Islet of Langerhans (tissue), 1 donor: ENCODE measurements at regions not wholly inside any gene's neighbourhood (a gene's known extent, or its start where the extent isn't known, plus 50 kb on each side); places are given as distances from the start of the nearest gene placed in this dataset.

Source experiments
- FAIRE-seq: peaks from one replicate; lab custom pipeline; 2011; peaks lifted over from hg19 to GRCh38; lab: Jason Lieb, UNC

DNA sequence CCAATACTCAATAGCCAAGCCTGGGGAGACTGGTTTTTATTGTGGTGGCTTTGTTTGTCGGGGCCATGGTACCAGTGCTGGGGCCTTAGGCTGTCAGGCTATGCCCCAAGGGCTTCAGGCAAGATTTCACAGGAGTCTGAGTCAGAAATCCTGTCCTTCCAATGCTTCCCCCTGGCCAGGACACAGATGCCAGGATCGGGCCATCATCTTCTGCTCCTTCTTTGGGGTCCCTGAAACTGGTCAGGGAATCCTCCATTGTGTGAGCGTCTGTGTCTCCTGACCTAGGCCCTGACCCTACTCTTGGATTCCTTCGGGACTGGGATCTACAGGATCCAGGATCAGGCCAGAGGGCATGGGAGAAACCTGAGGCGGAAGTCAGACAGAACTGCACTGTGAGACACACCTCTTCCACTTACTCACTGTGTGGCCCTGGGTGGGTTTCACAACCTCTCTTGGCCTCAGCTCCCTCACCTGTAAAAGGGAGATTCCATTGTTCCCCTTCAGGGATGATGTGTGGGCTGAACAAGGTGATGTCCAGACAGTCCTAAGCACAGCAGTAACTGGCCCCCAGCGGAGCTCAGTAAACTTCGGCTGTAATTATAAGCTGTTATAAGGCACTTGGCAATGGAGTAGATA lies 292.7 kb downstream of the UACA start:
- FAIRE-seq = no peak

- FAIRE-seq = no peak
Measured at GRCh38 chr15:70469651-70470555, 293.5 kb downstream of the UACA start.

- FAIRE-seq = no peak
Measured at GRCh38 chr15:70469182-70469581, 294.2 kb downstream of the UACA start.

DNA sequence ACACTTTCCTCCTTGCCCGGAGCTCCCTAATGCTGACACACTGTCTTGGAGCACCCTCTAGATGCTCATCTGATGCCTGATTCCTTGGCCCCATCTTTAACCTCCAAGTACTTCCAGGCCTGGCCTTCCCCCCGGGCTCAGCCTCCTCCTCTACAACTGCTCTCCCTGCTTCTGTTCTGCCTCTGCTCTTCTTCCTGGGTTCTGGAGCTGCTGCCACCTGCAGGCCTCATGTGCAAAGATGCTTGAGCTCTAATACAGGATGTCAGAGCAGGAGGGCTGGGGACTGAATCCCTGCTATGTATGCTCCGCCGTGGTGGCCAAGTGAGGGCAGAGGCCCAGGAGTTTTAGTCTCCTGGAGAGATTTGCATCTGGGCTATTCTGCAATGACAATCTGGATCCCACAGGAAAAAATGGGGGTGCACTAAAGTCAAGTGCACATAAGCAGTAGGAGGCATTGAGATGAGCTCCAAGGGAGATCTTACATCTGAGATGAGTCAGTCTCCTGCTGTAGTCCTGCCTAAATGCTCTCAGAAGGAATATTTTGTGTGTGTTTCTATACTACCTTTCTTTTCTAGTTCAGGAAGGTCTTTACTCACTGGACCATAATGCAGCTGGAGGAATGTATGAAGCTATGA lies 296.3 kb downstream of the UACA start:
- FAIRE-seq = no peak

GRCh38 chr15:70466305-70466704 lies 297.1 kb downstream of the UACA start:
- no peak for FAIRE-seq

DNA sequence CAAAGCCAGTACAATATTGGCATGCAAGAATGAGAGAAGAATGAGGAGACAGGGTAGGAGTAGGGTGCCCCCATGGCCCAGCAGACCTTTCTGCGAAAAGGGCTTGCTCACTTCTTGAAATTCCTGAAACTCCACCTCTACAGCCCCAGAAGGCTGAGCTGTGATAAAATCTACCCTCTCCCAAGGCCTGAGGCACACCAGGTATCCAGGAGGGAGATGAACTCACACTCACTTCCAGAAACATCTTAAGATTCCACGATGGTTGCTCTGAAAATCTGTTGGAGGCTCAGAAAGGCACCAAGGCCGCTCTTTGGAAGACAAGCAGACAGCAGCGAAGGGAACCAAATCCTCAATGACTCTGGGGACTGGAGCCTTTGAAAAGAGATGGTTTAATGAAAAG lies 297.5 kb downstream of the UACA start:
- no peak for FAIRE-seq

- FAIRE-seq = no peak
Measured at GRCh38 chr15:70463453-70463834, 299.9 kb downstream of the UACA start.

GRCh38 chr15:70461992-70462391 lies 301.4 kb downstream of the UACA start:
- FAIRE-seq = no peak

GRCh38 chr15:70461017-70461416 lies 302.3 kb downstream of the UACA start:
- FAIRE-seq = no peak

GRCh38 chr15:70459312-70459711 lies 304.0 kb downstream of the UACA start:
- FAIRE-seq = no peak

DNA sequence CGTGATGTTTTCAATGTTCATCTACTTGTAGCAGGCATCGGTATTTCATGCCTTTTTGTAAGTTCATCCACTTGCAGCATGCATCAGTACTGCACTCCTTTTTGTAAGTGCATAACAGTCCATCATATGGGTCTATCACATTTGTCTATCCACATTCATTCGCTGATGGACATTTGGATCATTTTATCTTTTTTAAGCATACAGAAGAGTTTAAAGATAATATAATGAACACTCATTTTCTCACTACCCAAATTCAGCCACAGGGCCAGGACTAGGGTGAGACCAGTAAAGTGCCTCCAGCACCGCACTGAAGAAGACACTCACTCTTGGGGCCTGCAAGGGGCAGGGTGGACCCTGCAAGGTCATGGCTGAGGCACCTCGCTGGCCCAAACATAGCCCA lies 309.6 kb downstream of the UACA start:
- no peak for FAIRE-seq

- no peak for FAIRE-seq
Measured at GRCh38 chr15:70453238-70453637, 310.1 kb downstream of the UACA start.

- no peak for FAIRE-seq
Measured at GRCh38 chr15:70451821-70452653, 311.3 kb downstream of the UACA start.

DNA sequence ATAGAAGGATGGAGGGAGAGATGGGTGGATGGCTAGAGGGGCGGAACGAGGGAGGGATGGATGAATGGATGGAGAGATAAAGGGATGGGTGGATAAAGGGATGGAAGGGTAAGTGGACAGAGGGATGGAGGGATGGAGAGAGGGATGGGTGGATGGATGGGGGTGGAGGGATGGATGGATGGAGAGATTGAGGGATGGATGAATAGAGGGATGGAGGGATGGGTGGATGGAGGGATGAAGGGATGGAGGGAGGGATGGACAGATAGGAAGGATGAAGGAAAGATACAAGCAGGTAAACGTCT lies 313.3 kb downstream of the UACA start:
- no peak for FAIRE-seq

GRCh38 chr15:70449311-70450141 lies 313.8 kb downstream of the UACA start:
- no peak for FAIRE-seq

- no peak for FAIRE-seq
Measured at GRCh38 chr15:70447928-70448698, 315.2 kb downstream of the UACA start.

GRCh38 chr15:70447521-70447920 lies 315.8 kb downstream of the UACA start:
- no peak for FAIRE-seq

- no peak for FAIRE-seq
Measured at GRCh38 chr15:70447081-70447480, 316.3 kb downstream of the UACA start.

DNA sequence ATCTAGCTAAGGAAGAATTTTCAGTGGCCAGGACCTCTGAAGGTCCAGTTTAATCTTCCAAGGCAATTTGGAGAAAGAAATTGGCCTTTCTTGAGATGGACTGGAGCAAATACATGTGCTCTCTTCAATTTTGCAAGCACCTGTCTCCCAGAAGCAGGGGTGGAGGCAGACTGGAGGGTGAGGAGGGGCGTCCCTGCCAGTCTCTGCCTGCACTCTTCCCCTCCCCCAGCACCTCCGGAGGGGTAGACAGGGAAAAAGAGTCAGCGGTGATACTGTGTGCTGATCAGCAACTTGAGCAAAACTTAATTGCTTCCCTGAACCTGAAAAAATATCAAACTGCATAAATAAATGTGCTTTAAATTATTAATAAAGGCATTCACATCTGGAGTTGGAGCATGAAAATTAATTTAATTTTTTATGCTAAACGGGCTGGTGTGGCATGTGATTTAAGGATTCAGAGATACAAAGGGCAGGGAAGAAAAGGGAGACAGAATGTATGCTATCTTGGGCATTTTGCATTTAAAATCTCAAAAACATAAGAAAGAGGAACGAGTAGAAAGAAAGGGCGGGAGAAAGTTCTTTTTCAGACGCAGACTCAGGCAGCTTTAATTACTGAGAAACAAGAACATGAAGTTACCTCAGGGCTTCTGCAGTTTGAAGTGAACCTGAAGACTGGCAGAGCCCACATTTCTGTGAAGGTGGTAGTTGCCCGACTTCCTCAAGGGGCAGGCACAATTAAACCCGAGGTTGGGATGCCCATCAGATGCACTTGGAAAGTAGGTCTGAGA lies 319.7 kb downstream of the UACA start:
- no peak for FAIRE-seq
